ENCODE measurements at regions not wholly inside any gene's neighbourhood (a gene's known extent, or its start where the extent isn't known, plus 50 kb on each side); places are given as distances from the start of the nearest gene placed in this dataset.

DNA sequence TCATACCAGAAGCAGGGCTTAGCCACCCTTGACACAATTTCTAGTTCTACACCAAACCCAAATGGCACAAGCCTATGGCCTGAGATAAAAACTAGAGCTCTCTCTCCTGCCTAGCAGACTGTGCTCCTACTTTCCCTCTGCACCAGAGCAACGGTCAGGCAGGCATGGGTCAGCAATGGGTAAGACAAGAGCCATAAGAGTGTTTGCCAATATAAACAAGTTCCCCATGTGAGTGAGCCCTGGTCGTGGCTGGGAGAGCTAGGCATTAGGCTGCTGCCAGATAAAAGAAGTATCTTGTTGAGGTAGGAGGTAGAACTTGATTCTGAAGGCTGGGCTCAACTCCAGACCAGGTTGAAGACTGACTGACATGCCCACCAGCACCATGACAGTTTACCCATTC lies 1979.1 kb downstream of the OLFM4 start:
- no peak for TF ChIP-seq POLR2A (IDR thresholded peaks at IDR 0.05; ENCODE audit: low read depth, low read length)
- no peak for TF ChIP-seq POLR2AphosphoS5 (IDR thresholded peaks at IDR 0.05; ENCODE audit: low read depth, low read length)
